ENCODE measurements at regions not wholly inside any gene's neighbourhood (a gene's known extent, or its start where the extent isn't known, plus 50 kb on each side); places are given as distances from the start of the nearest gene placed in this dataset.

- DNase-seq (ENCODE audit: low read depth), result no peak
- no peak overlapping the region for H3K4me3 ChIP-seq (ENCODE audit: low read length)
- no peak for TF ChIP-seq CTCF (IDR thresholded peaks at IDR 0.05; ENCODE audit: insufficient read depth, low read depth, low read length, missing control alignments)
Measured at GRCh38 chr2:103252781-103253180, 490.9 kb downstream of the TMEM182 start.

- TF ChIP-seq CTCF (IDR thresholded peaks at IDR 0.05; ENCODE audit: insufficient read depth, low read depth, low read length, missing control alignments), result no peak
- no peak for DNase-seq (ENCODE audit: low read depth)
- H3K4me3 ChIP-seq (ENCODE audit: low read length), result no peak overlapping the region
Measured at GRCh38 chr2:103254611-103255010, 492.8 kb downstream of the TMEM182 start.

- no peak for TF ChIP-seq CTCF (IDR thresholded peaks at IDR 0.05; ENCODE audit: insufficient read depth, low read depth, low read length, missing control alignments)
- H3K4me3 ChIP-seq (ENCODE audit: low read length), result no peak overlapping the region
- DNase-seq (ENCODE audit: low read depth), result no peak
Measured at GRCh38 chr2:103264058-103264768, 502.4 kb downstream of the TMEM182 start.

- TF ChIP-seq CTCF (IDR thresholded peaks at IDR 0.05; ENCODE audit: insufficient read depth, low read depth, low read length, missing control alignments), result no peak
- H3K4me3 ChIP-seq (ENCODE audit: low read length), result no peak overlapping the region
- no peak for DNase-seq (ENCODE audit: low read depth)
Measured at GRCh38 chr2:103265521-103265920, 503.7 kb downstream of the TMEM182 start.

- DNase-seq (ENCODE audit: low read depth), result no peak
- no peak for TF ChIP-seq CTCF (IDR thresholded peaks at IDR 0.05; ENCODE audit: insufficient read depth, low read depth, low read length, missing control alignments)
- no peak overlapping the region for H3K4me3 ChIP-seq (ENCODE audit: low read length)
Measured at GRCh38 chr2:103268841-103269498, 507.1 kb downstream of the TMEM182 start.

- no peak overlapping the region for H3K4me3 ChIP-seq (ENCODE audit: low read length)
- no peak for DNase-seq (ENCODE audit: low read depth)
- no peak for TF ChIP-seq CTCF (IDR thresholded peaks at IDR 0.05; ENCODE audit: insufficient read depth, low read depth, low read length, missing control alignments)
Measured at GRCh38 chr2:103276869-103277268, 515.0 kb downstream of the TMEM182 start.

GRCh38 chr2:103284750-103285149 lies 522.9 kb downstream of the TMEM182 start:
- no peak overlapping the region for H3K4me3 ChIP-seq (ENCODE audit: low read length)
- no peak for DNase-seq (ENCODE audit: low read depth)
- no peak for TF ChIP-seq CTCF (IDR thresholded peaks at IDR 0.05; ENCODE audit: insufficient read depth, low read depth, low read length, missing control alignments)
